NCI-H1105 treated with DMSO at 0.1 percent for 48 hours (cell line): ENCODE measurements at regions not wholly inside any gene's neighbourhood (a gene's known extent, or its start where the extent isn't known, plus 50 kb on each side); places are given as distances from the start of the nearest gene placed in this dataset.
"Not testable (repeated sequence)": the region's sequence is repeated elsewhere in the genome, so short reads cannot be mapped to it uniquely, and the experiment has no call there.

Experiments used
- DNase-seq: peaks from one replicate; lab custom pipeline; 2025; lab: John Stamatoyannopoulos, UW

DNA sequence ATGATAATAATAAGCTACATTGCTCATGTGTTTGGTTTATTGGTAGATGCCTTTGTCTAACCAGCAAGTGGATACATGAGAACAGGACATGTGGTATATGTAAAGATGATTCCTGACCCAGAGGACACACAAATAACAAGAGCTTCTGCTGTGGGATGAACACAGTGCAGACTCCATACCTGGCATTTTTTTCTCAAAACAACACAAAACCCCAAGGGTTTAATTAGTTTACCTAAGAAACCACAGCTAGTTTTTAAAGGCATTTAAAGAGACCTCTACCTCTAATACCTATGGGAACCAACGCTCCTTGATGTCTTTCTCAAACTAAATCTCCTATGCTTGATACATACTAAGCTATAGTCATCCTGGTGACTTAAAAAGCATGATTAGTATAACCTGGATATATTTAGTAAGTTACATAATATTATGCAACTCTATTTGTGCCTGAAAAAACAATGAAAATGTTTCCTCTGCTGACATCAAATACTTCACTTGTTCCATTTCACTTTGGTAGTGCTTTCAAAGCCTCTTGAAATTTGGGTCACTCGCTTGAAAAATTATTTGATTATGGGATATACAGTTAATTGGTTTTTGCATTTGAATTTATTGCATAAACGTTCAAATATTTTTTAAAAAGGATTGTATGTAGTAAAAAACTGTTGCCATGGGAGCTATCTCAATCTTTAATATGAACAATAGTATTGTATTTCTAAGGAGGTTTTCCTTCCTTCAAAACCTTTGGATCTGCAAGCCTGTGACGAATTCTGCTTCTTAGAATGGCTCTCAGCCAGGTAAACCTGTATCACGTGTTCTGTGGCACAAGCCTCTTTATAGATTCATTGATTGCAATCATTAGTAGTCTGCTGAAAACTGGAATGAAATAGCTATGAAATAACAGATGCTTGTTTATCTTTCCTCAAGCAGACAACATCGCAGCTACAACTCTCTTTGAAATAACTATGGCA is 233.0 kb upstream of the KCNMB2 start:
- no peak for DNase-seq

DNA sequence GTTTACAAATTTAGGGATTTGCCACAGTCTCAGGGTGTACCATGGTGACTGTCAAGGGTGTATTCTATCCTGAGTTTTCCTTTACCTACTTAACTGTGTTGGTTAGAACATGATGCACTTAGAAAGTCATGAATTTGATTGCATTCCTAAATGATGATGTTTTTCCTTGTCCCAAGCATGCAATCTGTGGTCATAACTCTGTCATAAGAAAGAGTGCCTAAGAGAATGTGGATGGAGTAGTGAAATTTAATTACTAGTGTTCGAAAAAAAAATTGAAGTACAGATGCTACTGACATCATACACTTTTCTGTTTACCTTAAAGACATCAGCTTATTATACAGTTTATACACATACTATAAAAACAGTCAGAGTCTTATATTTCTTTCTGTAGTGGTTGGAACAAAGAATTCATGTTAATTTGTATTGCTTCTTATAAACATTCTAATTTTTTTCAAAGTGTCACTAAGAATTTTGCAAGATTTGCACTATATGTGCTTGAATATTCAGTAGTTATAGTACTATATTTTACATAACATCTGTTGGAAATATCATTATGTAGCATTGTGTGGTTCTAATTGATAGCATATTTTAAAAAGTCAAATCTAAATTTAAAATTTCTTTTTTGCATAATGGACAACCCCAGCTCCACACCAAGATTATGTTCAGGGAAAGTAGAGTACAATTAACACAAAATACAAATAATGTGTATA is 231.3 kb upstream of the KCNMB2 start:
- DNase-seq: no peak

- no peak for DNase-seq
Measured at GRCh38 chr3:178306432-178307115, 229.7 kb upstream of the KCNMB2 start.

- no peak for DNase-seq
Measured at GRCh38 chr3:178308771-178309170, 227.5 kb upstream of the KCNMB2 start.

GRCh38 chr3:178310949-178311348 is 225.3 kb upstream of the KCNMB2 start:
- no peak for DNase-seq

GRCh38 chr3:178313716-178314115 is 222.5 kb upstream of the KCNMB2 start:
- no peak for DNase-seq

DNA sequence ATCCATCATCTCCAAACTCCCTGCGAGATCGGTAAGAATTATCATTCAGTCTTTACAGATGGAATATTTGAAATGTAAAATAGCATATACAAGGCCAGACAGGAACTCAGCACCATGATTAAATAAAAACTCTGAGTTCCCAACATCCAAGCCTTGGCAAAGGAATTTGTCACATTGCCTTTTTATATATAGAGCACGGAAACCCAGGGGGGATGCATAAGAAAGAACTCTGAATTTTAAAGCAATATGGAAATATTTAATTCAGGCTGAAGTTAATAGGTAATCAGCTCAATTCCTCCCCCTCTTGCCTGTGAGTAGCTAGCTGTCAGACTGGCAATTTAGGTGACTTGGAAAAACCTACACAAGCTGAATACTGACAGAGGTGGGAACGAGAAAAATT is 217.9 kb upstream of the KCNMB2 start:
- DNase-seq: no peak

GRCh38 chr3:178318941-178319816 is 217.1 kb upstream of the KCNMB2 start:
- DNase-seq: no peak

GRCh38 chr3:178320456-178321351 is 215.5 kb upstream of the KCNMB2 start:
- no peak for DNase-seq

DNA sequence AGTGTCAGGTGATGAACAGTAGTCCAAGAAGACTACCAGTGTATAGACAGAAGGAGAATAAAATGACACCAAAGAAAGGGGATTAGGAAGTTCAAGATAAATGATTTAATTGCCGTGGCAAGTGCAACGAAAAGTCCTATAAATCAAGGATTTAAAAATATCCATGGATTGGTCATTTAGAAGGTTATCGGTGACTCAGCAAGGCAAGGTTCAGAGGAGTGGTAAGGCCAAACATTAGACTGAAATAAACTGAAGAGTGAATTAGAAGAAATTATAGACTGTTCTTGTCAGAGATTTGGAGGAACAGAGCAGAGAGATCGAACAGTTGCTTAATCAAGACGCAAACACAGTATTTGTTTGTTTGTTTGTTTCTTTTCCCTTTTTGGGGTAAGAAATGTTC is 211.9 kb upstream of the KCNMB2 start:
- DNase-seq: no peak

DNA sequence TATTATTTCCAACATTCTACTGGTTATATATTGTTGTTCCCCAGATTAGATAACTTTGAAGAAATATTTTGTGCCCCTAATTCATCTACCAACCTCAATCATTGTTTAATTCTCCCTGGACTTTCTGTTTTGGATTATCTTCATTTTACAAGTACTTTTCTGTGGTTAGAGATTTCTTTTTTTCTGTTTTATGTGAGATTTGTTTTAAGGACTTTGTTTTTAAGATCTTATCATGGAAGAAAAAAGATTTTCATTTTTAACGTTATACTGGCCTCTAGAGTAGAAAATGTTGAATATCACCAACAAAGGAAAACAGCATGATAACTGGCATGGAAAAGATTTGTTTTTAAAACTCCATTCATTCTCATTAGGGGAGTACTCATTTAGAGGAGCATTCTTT is 210.9 kb upstream of the KCNMB2 start:
- peak; percentile 63 for DNase-seq

DNA sequence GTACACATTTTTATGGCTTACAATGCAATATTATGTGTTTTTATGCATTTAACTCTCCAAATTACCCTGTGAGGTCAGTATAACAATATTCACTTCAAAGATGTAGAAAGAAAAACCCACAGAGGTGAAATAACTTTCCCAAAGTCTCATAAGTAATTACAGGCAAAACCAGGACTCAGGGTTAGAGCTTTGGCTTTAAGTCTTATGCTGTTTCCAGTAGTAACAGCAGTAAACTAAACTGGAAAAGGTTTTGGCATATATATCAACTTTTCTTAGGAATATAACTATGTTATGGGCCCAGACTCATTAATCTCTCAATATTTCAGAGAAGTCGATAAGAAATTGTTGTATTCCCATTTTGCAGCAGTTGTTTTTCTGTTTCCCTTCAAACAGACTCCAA is 206.3 kb upstream of the KCNMB2 start:
- no peak for DNase-seq

DNA sequence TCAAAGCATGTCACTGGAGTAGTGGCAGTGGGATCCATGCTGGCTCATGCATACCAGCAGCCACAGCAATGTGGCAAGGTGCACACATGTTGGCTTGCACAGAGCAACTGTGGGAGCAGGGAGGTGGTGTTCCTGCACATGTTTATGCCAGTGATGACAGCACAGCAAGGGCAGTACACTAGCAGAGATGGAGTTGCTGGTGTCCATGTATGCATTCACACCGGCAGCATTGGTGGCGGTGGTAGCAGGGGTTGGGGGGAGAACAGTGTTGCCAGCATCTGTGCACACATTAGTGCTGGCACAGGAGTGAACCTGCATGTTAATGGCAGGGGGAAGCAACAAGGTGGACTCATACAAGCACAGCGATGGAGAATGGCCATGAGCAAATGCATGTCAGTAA is 202.0 kb upstream of the KCNMB2 start:
- no peak for DNase-seq

DNA sequence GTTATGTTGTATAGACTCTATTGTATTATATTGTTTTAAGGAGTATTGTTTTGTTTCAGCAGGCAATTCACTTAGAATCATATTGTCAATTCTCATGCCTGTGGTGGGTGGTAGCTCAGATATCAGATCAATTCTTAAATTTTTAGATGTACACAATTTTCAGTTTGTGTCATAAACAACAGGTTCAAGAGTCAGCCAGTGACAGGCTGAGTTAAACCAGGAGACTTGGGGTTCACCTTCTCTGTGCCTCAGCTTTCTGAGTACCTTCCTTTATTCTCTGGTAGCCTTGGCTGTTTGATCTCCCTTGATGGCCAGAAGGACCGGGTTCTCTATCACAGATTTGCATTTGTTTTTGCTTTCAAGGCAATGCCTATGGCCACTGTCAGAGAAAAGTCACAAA is 199.9 kb upstream of the KCNMB2 start:
- DNase-seq: no peak

GRCh38 chr3:178340506-178340905 is 195.7 kb upstream of the KCNMB2 start:
- DNase-seq: no peak

DNA sequence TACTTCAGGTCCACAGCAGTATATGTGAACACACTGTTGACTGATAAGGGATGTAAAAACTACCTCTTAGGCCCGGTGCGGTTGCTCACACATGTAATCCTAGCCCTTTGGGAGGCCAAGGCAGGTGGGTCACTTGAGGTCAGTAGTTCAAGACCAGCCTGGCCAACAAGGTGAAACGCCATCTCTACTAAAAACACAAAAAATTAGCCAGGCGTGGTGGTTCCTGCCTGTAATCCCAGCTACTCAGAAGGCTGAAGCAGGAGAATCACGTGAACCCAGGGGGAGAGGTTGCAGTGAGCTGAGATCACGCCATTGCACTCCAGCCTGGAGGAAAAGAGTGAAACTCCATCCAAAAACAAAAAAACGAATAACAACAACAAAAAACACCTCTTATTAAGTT is 194.6 kb upstream of the KCNMB2 start:
- no peak for DNase-seq

- no peak for DNase-seq
Measured at GRCh38 chr3:178342111-178342510, 194.1 kb upstream of the KCNMB2 start.

DNA sequence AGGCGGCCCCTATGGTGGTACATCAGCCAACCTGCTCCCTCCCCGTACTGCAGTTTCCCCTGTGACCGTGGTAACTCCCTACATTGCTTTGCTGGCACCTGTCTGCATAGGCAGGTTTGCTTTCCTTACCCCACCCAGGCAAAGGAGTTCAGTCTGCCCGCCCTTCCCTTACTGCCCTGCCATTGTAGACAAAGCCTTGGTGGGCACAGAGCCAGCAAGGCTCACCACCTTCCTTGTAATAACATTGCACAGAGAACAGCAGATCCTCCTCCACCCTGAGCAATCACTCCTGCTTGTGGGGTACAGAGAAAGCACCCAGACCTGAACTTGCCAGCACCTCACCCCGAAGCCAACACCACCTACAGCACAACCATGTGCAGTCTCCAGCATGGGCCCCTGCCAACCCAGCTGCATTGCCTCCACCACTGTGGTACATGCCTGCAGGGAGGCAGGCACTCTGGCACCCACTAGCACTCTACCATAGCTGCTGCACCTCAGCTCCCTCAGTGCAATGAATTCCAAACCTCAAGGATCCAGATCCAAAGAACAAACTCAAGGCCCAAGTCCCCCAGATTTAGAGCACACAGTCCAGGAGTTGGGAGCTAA is 192.7 kb upstream of the KCNMB2 start:
- no peak for DNase-seq

GRCh38 chr3:178345944-178346343 is 190.3 kb upstream of the KCNMB2 start:
- no peak for DNase-seq

- DNase-seq: not testable (repeated sequence)
Measured at GRCh38 chr3:178348561-178349217, 187.5 kb upstream of the KCNMB2 start.
